ENCODE measurements at regions not wholly inside any gene's neighbourhood (a gene's known extent, or its start where the extent isn't known, plus 50 kb on each side); places are given as distances from the start of the nearest gene placed in this dataset.

- Histone ChIP-seq H3K4me3 (ENCODE audit: control insufficient read depth in 2 of 3, extremely low read depth in 1 of 3, insufficient read depth in 2 of 3, low read depth in 1 of 3, low read length in 3 of 3) (no peak overlapping the region), H3K4me1 (ENCODE audit: control insufficient read depth, extremely low read depth, insufficient read depth, low read length) (peaks cover 5% of the 10 kb centered on the region), H2AFZ (ENCODE audit: control insufficient read depth, low read length) (no peak overlapping the region), H3K27me3 (ENCODE audit: control insufficient read depth, extremely low read depth, insufficient read depth, low read length) (no peaks in the 10 kb centered on the region), H3K9ac (ENCODE audit: control insufficient read depth, extremely low read depth, insufficient read depth, low read length) (no peak overlapping the region), H4K20me1 (ENCODE audit: control insufficient read depth, extremely low read depth, insufficient read depth, low read length) (no peaks in the 10 kb centered on the region), H3K9me3 (ENCODE audit: control insufficient read depth, low read depth, low read length) (no peaks in the 10 kb centered on the region), H3K4me2 (ENCODE audit: control insufficient read depth, extremely low read depth, insufficient read depth, low read depth, low read length) (no peak overlapping the region), H3K79me2 (ENCODE audit: control insufficient read depth, insufficient read depth, low read length) (no peaks in the 10 kb centered on the region), H3K36me3 (ENCODE audit: control insufficient read depth in 2 of 2, extremely low read depth in 1 of 2, insufficient read depth in 2 of 2, low read length in 2 of 2) (no peaks in the 10 kb centered on the region), H3K9me1 (ENCODE audit: control insufficient read depth, extremely low read depth, insufficient read depth, low read length) (no peaks in the 10 kb centered on the region), H3K27ac (ENCODE audit: control insufficient read depth, insufficient read depth, low read length) (no peak overlapping the region)
- TF ChIP-seq EZH2 (IDR thresholded peaks at IDR 0.05; ENCODE audit: low read length) (no peak), CTCF (optimal IDR thresholded peaks at IDR 0.05 in 1 of 3, IDR thresholded peaks at IDR 0.05 in 1 of 3, conservative IDR thresholded peaks at IDR 0.05 in 1 of 3; ENCODE audit: extremely low read depth in 1 of 3, insufficient read depth in 2 of 3, low read length in 3 of 3) (no peak)
- dilution Hi-C loops (cut with MboI; ENCODE audit: extremely low pct_ligation_motif_present, low sequenced_read_pairs): no loop called here
- FAIRE-seq (no peak), DNase-seq (ENCODE audit: low read depth, low spot score) (no peak)
Observed at GRCh38 chr12:131550121-131550520, 160.8 kb upstream of the SFSWAP start.

- no peaks in the 10 kb centered on the region for H4K20me1 ChIP-seq (ENCODE audit: control insufficient read depth, extremely low read depth, insufficient read depth, low read length)
- dilution Hi-C loops (cut with MboI; ENCODE audit: extremely low pct_ligation_motif_present, low sequenced_read_pairs): no loop called here
- H3K9ac ChIP-seq (ENCODE audit: control insufficient read depth, extremely low read depth, insufficient read depth, low read length): no peak overlapping the region
- no peak overlapping the region for H3K27ac ChIP-seq (ENCODE audit: control insufficient read depth, insufficient read depth, low read length)
- H3K36me3 ChIP-seq (ENCODE audit: control insufficient read depth in 2 of 2, extremely low read depth in 1 of 2, insufficient read depth in 2 of 2, low read length in 2 of 2): no peaks in the 10 kb centered on the region
- no peak for DNase-seq (ENCODE audit: low read depth, low spot score)
- H3K4me3 ChIP-seq (ENCODE audit: control insufficient read depth in 2 of 3, extremely low read depth in 1 of 3, insufficient read depth in 2 of 3, low read depth in 1 of 3, low read length in 3 of 3): no peak overlapping the region
- no peak overlapping the region for H3K4me2 ChIP-seq (ENCODE audit: control insufficient read depth, extremely low read depth, insufficient read depth, low read depth, low read length)
- H2AFZ ChIP-seq (ENCODE audit: control insufficient read depth, low read length): no peak overlapping the region
- H3K4me1 ChIP-seq (ENCODE audit: control insufficient read depth, extremely low read depth, insufficient read depth, low read length): peaks cover 14% of the 10 kb centered on the region
- H3K9me3 ChIP-seq (ENCODE audit: control insufficient read depth, low read depth, low read length): no peaks in the 10 kb centered on the region
- no peaks in the 10 kb centered on the region for H3K27me3 ChIP-seq (ENCODE audit: control insufficient read depth, extremely low read depth, insufficient read depth, low read length)
- H3K9me1 ChIP-seq (ENCODE audit: control insufficient read depth, extremely low read depth, insufficient read depth, low read length): no peaks in the 10 kb centered on the region
- FAIRE-seq: no peak
- TF ChIP-seq EZH2 (IDR thresholded peaks at IDR 0.05; ENCODE audit: low read length): no peak
- TF ChIP-seq CTCF (optimal IDR thresholded peaks at IDR 0.05 in 1 of 3, IDR thresholded peaks at IDR 0.05 in 1 of 3, conservative IDR thresholded peaks at IDR 0.05 in 1 of 3; ENCODE audit: extremely low read depth in 1 of 3, insufficient read depth in 2 of 3, low read length in 3 of 3): no peak
- no peaks in the 10 kb centered on the region for H3K79me2 ChIP-seq (ENCODE audit: control insufficient read depth, insufficient read depth, low read length)
Observed at GRCh38 chr12:131551675-131552491, 159.0 kb upstream of the SFSWAP start.

Measured in keratinocyte (primary cell).